Stimulated activated effector memory CD8-positive, alpha-beta T cell treated with anti-CD3 and anti-CD28 coated beads, Interleukin-12 subunit alpha, Interleukin-12 subunit beta, amount 100 ng/mL, for 72 hours (primary cell): ENCODE measurements at regions not wholly inside any gene's neighbourhood (a gene's known extent, or its start where the extent isn't known, plus 50 kb on each side); places are given as distances from the start of the nearest gene placed in this dataset.
"Not testable (repeated sequence)": the region's sequence is repeated elsewhere in the genome, so short reads cannot be mapped to it uniquely, and the experiment has no call there.

Experiments used
- ATAC-seq: fragments of 150-1000 bp; cut with Tn5 transposase; 2 replicates; pipeline ENCODE4 v1.10.0; 2021
- DNase-seq, 2 donors: peaks; one replicate each; pipeline ENCODE4 v3.0.0; 2021 to 2022; ENCODE audit warnings: low spot score in 2 of 2
- H3K27ac Mint-ChIP-seq: one replicate; pipeline ENCODE4 v1.8.0; 2022; ENCODE audit warnings: mild to moderate bottlenecking, mixed read lengths
- H3K36me3 Mint-ChIP-seq: one replicate; pipeline ENCODE4 v1.8.0; 2022; ENCODE audit warnings: mild to moderate bottlenecking, mixed read lengths
- H3K4me1 Mint-ChIP-seq: one replicate; pipeline ENCODE4 v1.8.0; 2022; ENCODE audit warnings: mixed read lengths
- H3K4me3 Mint-ChIP-seq: one replicate; pipeline ENCODE4 v1.8.0; 2022; ENCODE audit warnings: mild to moderate bottlenecking, mixed read lengths
- H3K9me3 Mint-ChIP-seq: one replicate; pipeline ENCODE4 v1.8.0; 2022; ENCODE audit warnings: mixed read lengths

DNA sequence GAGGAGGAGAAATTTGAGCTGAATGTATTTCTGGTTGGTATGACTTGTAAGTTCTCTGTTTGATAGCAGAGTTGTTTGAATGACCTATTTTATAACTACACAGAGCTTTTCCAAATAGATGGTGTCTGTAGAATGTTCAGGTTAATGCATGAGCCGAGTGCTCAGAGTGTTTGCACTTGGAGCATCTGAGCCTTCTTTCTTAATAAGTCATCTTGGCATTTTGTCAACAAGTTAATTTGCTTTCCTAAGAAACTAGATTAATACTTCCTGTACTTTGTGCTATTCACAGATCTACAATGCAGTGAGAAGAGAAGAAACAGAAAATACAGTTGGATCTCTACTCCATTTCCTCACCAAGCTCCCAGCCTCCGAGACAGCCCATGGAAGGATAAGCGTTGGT, 138.2 kb downstream of the PLCE1 start:
- ATAC-seq (no peak), DNase-seq (no peak)
- Mint-ChIP-seq H3K36me3 (no peaks in the 10 kb centered on the region), H3K4me3 (no peak overlapping the region), H3K9me3 (no peaks in the 10 kb centered on the region), H3K4me1 (no peaks in the 10 kb centered on the region), H3K27ac (no peak overlapping the region)

DNA sequence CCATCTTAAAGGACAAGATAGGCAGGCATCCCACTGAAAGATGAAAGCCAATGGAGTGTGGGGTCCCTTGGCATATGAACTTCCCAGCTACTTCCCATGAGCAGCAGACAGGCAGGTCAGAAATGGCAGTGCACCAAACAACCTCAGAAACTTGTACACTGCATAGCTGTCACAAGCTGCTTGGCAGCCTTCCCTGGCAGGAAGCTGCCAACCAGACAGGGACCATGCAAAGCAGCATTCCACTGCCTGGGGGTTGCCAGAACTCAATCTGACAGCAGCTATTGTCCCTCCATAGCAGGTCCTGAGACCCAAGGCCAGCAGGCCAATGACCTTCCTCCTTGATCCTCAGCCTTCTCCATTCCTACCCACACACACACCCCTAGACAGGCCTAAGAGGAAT, 139.5 kb downstream of the PLCE1 start:
- no peaks in the 10 kb centered on the region for H3K9me3 Mint-ChIP-seq
- H3K4me1 Mint-ChIP-seq = no peaks in the 10 kb centered on the region
- H3K36me3 Mint-ChIP-seq = no peaks in the 10 kb centered on the region
- H3K27ac Mint-ChIP-seq = no peak overlapping the region
- ATAC-seq (no peak), DNase-seq (no peak)
- H3K4me3 Mint-ChIP-seq = no peak overlapping the region

DNA sequence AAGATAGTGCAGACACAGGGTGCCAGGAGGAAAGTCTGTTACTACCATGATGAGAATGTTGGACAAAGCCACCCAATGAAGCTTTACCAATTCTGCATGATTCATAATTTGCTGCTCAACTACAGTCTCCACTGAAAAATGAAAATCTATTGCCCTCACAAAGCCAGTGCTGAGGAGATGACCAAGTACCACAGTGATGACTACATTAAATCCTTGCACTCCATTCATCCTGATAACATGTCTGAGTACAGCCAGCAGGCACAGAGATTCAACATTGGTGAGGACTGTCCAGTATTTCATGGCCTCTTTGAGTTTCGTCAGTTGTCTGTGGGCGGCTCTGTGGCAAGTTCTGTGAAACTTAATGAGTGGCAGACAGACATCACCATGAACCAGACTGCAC, 144.0 kb downstream of the PLCE1 start:
- Mint-ChIP-seq H3K4me3 (no peak overlapping the region), H3K36me3 (no peaks in the 10 kb centered on the region)

DNA sequence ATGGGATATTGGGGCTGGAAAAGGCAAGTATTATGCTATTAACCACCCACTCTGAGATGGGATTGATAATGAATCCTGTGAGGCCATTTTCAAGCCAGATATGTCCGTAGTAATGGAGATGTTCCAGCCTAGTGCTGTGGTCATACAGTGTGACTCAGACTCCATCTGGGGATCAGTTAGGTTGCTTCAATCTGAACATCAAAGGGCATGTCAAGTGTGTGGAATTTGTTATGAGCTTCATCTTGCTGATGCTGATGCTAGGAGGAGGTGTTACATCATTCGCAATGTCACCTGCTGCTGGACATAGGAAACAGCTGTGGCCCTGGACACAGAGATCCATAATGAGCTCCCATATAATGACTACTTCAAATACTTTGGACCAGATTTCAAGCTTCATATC, 144.7 kb downstream of the PLCE1 start:
- Mint-ChIP-seq H3K36me3 (no peaks in the 10 kb centered on the region), H3K9me3 (no peaks in the 10 kb centered on the region), H3K4me1 (no peaks in the 10 kb centered on the region), H3K4me3 (no peak overlapping the region), H3K27ac (no peak overlapping the region)
- ATAC-seq = no peak
- no peak for DNase-seq

More for the DNA sequence above, 144.0 kb downstream of the PLCE1 start:
- ATAC-seq (no peak), DNase-seq (no peak)
- H3K9me3 Mint-ChIP-seq = no peaks in the 10 kb centered on the region
- H3K27ac Mint-ChIP-seq = no peak overlapping the region
- H3K4me1 Mint-ChIP-seq = no peaks in the 10 kb centered on the region

DNA sequence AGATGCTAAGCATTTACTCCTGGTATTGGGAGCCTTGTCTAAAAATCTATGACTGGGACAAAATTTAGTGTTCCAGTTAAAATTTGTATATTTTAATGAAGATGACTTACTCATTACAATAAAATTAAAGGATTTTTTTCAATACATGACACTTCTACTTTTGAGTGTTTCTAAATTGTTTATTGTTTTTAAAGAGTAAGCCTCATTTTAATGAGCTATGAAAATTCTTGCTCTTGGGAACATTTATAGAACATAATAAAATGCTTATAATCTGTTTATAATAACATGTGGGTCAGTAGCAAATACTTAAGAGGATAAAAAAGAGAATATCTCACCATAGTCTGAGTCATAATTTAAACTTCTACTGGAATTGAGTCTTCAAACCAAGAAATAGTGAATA, 149.5 kb downstream of the PLCE1 start:
- Mint-ChIP-seq H3K9me3 (peaks cover 2% of the 10 kb centered on the region), H3K4me3 (no peak overlapping the region), H3K27ac (no peak overlapping the region), H3K36me3 (no peaks in the 10 kb centered on the region), H3K4me1 (no peaks in the 10 kb centered on the region)
- DNase-seq = no peak
- ATAC-seq = no peak

DNA sequence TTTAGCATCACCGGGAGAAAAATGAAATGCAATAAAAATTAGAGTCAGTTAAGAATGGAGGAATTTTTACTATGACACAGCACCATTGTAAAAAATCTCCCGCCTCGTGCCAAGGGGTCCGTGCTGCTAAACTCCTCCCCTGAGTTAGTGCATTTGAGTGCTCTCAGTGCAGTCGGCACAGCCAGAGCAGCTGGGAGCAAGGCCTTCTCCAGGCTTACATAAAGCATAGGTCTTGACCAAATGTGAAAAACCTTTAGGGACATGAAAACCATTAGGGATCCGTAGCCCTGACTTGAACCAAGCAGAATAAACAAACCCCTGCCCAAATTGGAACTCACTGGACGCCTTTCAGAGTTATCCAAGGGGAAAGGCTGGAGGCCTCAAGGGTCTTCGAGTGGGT, 152.6 kb downstream of the PLCE1 start:
- Mint-ChIP-seq H3K9me3 (peaks cover 2% of the 10 kb centered on the region), H3K27ac (no peak overlapping the region), H3K36me3 (no peaks in the 10 kb centered on the region), H3K4me1 (no peaks in the 10 kb centered on the region), H3K4me3 (no peak overlapping the region)
- DNase-seq = no peak
- no peak for ATAC-seq

DNA sequence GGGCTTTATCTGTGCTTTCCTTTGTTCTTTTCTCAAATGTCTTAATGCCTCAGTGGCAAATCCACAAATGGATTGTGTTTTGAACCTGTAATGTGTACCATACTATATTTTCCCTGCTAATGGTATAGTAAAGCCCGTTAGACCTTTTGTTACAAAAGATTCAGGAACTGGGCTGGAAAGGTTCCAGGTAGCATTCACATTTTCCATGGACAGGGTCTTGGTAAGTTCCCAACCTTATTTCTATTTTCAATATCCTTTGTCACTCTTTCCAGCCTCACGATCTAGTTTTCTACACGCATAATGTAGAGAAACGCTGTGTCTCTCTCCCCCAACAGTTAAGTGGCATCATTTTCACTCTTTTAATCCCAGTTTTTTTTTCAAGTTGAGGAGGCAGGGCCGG, 153.0 kb downstream of the PLCE1 start:
- H3K4me3 Mint-ChIP-seq = no peak overlapping the region
- H3K27ac Mint-ChIP-seq = no peak overlapping the region
- ATAC-seq (no peak), DNase-seq (no peak)
- H3K4me1 Mint-ChIP-seq = no peaks in the 10 kb centered on the region
- H3K36me3 Mint-ChIP-seq = no peaks in the 10 kb centered on the region
- peaks cover 2% of the 10 kb centered on the region for H3K9me3 Mint-ChIP-seq

DNA sequence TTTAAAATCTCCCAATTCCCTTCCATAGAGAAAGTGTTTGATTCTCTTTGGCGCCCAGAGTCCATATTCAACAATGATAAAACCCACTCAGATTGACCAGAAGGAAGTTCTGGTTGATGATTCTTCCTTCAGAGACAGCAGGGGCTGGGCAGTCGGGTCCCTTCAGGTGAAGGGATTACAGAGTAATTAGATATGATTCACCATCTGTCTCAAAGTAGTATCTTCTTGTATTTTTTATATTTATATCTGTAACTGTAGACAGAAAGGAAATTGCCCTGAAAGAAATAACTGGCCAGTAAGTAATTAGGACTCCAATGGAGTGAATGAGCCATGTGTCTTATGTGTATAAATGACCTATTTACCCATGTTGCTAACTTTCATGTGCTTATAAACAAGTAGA, 156.0 kb downstream of the PLCE1 start:
- no peaks in the 10 kb centered on the region for H3K4me1 Mint-ChIP-seq

DNA sequence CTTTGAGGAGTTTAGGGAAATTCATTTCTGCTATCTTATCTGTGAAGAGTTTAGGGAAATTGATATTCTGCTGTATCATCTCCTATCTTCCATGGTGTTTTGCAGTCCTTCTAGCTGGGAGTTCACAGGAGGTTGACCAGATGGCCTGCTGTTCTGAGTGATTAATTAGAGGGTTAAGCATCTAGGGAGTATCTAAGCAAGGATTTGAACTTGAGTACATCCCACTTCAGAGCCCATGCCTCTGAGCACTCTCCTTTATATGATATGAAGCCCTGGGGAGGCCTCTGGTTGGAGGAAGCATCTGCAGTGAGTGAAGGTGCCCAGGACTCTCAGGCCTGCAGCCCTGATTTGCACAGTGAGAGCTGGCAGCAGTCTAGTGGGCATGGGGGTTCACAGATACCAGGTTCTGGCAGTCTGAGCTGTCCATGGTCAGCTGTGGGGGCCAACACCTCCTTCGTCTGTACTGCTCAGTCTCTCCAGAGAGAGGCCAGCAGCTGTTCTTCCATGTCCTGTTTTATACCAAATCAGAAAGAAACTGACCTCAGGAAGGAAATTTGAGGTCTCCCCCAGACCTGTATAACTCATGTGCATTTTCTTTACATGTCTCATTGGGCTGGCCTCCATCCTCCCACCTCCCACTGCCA, 156.9 kb downstream of the PLCE1 start:
- Mint-ChIP-seq H3K4me1 (no peaks in the 10 kb centered on the region), H3K27ac (no peak overlapping the region), H3K4me3 (no peak overlapping the region), H3K36me3 (no peaks in the 10 kb centered on the region), H3K9me3 (peaks cover 2% of the 10 kb centered on the region)
- ATAC-seq = no peak
- DNase-seq = no peak

More for the DNA sequence above, 156.0 kb downstream of the PLCE1 start:
- no peaks in the 10 kb centered on the region for H3K36me3 Mint-ChIP-seq
- H3K27ac Mint-ChIP-seq = no peak overlapping the region
- H3K4me3 Mint-ChIP-seq = no peak overlapping the region
- ATAC-seq (no peak), DNase-seq (no peak)
- H3K9me3 Mint-ChIP-seq = peaks cover 2% of the 10 kb centered on the region

DNA sequence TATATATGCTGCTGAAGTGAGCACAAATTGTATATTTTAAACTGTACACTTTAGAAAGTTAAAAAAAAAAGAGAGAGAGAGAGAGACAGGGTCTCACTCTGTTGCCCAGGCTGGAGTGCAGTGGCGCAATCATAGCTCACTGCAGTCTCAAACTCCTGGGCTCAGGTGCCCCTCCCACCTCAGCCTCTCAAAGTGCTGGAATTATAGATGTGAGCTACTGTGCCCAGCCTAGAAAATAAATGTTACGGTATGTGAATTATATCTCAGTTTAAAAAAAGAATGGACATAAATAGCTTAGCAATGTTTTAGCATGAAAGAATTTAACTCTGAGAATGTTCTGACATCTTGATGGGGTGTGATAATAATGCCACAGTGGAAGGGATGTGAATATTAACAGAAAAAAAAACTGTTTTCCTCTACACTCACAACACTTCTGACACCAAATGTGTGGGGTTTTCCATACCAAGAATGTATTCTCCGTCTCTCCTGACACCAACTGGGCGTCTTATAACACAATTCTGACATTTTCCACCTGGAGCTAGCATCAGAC, 162.1 kb downstream of the PLCE1 start:
- no peak overlapping the region for H3K27ac Mint-ChIP-seq
- H3K9me3 Mint-ChIP-seq = no peaks in the 10 kb centered on the region
- DNase-seq = no peak
- ATAC-seq = no peak
- no peaks in the 10 kb centered on the region for H3K4me1 Mint-ChIP-seq
- no peaks in the 10 kb centered on the region for H3K36me3 Mint-ChIP-seq
- H3K4me3 Mint-ChIP-seq = no peak overlapping the region

DNA sequence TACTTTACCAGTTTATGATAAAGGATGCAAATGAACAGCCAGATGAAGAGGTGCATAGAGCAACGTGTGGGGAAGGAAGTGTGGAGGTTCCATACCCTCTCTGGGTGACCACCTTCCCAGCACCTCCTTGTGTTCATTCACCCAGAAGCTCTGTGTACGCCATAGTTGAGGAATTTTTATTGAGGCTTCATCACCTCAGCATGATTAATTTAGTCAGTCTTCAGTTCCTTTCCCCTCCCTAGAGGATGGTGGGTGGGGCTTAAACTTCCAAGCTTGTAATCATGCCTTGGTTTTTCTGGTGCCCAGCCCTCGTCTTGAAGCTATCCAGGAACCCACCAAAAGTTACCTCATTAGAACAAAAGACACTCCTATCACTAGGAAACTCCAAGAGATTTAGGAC, 162.7 kb downstream of the PLCE1 start:
- Mint-ChIP-seq H3K4me3 (no peak overlapping the region), H3K9me3 (no peaks in the 10 kb centered on the region), H3K27ac (no peak overlapping the region), H3K4me1 (no peaks in the 10 kb centered on the region), H3K36me3 (no peaks in the 10 kb centered on the region)
- no peak for DNase-seq
- no peak for ATAC-seq

DNA sequence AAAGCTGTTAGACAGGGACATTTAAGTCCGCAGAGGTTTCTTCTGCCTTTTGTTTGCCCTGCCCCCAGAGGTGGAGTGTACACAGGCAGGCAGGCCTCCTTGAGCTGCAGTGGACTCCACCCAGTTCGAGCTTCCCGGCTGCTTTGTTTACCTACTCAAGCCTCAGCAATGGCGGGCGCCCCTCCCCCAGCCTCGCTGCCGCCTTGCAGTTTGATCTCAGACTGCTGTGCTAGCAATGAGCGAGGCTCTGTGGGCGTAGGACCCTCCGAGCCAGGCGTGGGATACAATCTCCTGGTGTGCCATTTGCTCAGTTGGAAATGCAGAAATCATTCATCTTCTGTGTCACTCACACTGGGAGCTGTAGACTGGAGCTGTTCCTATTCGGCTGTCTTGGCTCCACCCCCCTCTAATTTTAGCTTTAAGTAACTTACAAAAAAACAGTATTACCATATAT, 171.5 kb downstream of the PLCE1 start:
- not testable (repeated sequence) for H3K4me1 Mint-ChIP-seq, DNase-seq, H3K36me3 Mint-ChIP-seq, H3K4me3 Mint-ChIP-seq, ATAC-seq, H3K9me3 Mint-ChIP-seq, H3K27ac Mint-ChIP-seq

DNA sequence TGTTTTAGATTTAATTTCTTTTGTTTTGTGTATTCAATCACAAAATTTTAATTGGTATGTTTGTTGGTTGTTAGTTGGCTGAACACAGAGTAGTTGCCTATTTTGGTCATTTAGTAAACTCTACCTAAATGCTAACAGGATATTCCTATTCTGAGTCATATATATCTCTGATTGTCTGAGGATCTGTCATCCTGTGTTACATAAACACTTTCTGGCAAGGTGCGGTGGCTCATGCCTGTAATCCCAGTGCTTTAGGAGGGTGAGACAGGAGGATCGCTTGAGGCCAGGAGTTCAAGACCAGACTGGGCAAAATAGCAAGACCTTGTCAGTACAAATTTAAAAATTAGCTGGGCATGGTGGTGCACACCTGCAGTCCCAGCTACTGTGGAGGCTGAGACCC, 178.6 kb downstream of the PLCE1 start:
- ATAC-seq (no peak), DNase-seq (no peak)
- no peaks in the 10 kb centered on the region for H3K9me3 Mint-ChIP-seq
- no peaks in the 10 kb centered on the region for H3K36me3 Mint-ChIP-seq
- H3K27ac Mint-ChIP-seq = no peak overlapping the region
- H3K4me1 Mint-ChIP-seq = no peaks in the 10 kb centered on the region
- H3K4me3 Mint-ChIP-seq = no peak overlapping the region

DNA sequence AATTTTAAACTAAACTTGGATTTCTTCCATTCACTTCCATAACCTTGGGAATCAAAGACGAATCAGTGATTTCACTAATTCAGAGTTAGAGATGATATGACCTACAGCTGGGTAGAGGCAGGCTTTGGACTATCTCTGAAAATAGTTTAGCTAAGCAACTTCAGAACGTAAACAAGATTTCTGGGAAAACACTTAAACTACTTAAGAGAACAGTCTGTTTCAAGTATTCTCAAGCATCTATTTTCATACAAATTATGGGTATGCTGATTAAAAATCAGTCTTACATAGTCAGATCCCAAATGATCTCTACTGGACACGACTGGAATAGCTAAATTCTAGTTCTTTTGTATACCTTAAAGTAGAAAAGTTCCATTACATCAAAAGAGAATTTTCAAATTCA, 179.9 kb downstream of the PLCE1 start:
- Mint-ChIP-seq H3K27ac (no peak overlapping the region), H3K4me1 (no peaks in the 10 kb centered on the region), H3K36me3 (no peaks in the 10 kb centered on the region), H3K4me3 (no peak overlapping the region), H3K9me3 (no peaks in the 10 kb centered on the region)
- ATAC-seq = no peak
- DNase-seq = no peak

DNA sequence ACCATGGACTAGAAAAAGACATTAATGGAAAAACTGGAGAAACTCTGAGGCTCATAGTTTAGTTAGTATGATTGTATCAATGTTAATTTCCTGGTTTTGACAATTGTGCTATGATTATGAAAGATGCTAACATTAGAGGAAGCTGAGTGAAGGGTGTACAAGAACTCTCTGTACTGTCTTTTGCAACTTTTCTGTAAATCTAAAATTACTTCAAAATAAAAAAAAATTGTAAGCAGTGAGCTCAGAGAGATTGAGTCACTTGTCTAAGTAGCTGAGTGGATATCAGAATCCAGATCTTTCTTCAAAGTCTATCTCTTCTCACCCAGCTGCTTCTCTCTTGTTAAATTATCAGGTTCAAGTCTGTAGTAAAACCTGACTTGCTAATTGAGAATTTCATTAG, 181.1 kb downstream of the PLCE1 start:
- no peaks in the 10 kb centered on the region for H3K4me1 Mint-ChIP-seq
- no peak overlapping the region for H3K4me3 Mint-ChIP-seq
- DNase-seq (no peak), ATAC-seq (no peak)
- H3K9me3 Mint-ChIP-seq = no peaks in the 10 kb centered on the region
- no peaks in the 10 kb centered on the region for H3K36me3 Mint-ChIP-seq
- H3K27ac Mint-ChIP-seq = no peak overlapping the region

DNA sequence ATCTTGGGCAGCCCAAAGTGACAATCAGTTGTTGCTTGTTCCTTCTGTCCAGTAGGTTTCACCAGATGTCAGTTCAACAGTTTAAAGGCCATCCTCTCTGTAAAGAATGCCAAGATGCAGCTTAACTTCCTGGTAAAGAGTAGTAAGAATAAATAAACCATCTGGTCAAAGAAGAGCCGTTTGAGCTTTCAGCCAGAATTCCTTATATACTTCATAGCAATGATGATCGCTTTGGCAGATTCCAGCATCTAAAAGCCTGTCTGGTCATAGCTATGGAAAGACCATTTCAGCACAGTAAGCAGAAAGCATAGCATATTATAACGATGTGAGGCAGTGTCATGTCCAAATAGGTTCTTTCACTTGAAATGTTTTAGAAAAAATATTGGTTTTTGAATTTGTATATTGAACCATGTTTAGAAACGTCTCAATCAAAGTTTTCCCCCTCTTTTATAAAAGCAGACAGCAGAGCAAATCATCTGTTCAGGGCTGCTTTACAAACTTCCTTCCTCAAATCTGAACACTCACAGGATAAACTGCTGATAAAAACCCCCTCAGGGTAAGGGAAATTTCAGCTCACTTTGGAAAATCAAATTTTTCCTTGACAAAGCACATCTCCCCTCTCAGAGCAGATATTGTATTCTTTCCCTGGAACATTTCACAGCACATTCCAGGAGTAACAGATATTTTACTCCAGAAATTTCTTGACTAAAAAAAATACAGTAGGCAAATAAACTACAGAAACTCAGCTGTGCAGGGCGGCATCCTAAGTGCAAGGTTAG, 184.1 kb downstream of the NOC3L start:
- H3K4me3 Mint-ChIP-seq = no peak overlapping the region
- no peaks in the 10 kb centered on the region for H3K36me3 Mint-ChIP-seq
- no peaks in the 10 kb centered on the region for H3K4me1 Mint-ChIP-seq
- peaks cover 3% of the 10 kb centered on the region for H3K9me3 Mint-ChIP-seq
- H3K27ac Mint-ChIP-seq = no peak overlapping the region
- DNase-seq = no peak
- ATAC-seq = no peak
